ENCODE measurements at regions not wholly inside any gene's neighbourhood (a gene's known extent, or its start where the extent isn't known, plus 50 kb on each side); places are given as distances from the start of the nearest gene placed in this dataset.
A peak's percentile ranks its signal among the peaks of the same experiment; 100 is the strongest.

DNA sequence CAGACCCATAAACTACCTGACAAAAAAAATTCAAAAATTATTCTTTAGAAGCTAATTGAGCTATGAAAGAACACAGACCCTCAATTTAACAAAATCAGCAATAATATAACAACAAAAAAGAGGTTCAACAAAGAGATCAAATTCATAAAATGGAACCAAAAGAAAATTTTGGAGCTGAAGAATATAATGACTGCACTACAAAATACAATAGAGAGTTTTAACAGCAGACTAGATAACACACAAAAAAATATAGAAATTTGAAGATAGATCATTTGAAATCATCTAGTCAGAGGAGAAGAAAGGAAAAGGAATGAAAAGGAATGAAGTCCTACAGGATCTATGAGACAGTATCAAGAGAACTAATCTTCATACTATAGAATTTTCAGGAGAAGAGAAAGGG is 422.1 kb downstream of the PAX1 start:
- no peaks in the 10 kb centered on the region for H4K20me1 ChIP-seq (ENCODE audit: control insufficient read depth, extremely low read depth, insufficient read depth, low read length)
- no peak overlapping the region for H3K4me2 ChIP-seq (ENCODE audit: control insufficient read depth, extremely low read depth, insufficient read depth, low read depth, low read length)
- dilution Hi-C loops (cut with MboI; ENCODE audit: extremely low pct_ligation_motif_present, low sequenced_read_pairs) = no loop called here
- TF ChIP-seq EZH2 (IDR thresholded peaks at IDR 0.05; ENCODE audit: low read length) = no peak
- TF ChIP-seq, protein P1, sequence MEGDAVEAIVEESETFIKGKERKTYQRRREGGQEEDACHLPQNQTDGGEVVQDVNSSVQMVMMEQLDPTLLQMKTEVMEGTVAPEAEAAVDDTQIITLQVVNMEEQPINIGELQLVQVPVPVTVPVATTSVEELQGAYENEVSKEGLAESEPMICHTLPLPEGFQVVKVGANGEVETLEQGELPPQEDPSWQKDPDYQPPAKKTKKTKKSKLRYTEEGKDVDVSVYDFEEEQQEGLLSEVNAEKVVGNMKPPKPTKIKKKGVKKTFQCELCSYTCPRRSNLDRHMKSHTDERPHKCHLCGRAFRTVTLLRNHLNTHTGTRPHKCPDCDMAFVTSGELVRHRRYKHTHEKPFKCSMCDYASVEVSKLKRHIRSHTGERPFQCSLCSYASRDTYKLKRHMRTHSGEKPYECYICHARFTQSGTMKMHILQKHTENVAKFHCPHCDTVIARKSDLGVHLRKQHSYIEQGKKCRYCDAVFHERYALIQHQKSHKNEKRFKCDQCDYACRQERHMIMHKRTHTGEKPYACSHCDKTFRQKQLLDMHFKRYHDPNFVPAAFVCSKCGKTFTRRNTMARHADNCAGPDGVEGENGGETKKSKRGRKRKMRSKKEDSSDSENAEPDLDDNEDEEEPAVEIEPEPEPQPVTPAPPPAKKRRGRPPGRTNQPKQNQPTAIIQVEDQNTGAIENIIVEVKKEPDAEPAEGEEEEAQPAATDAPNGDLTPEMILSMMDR (optimal IDR thresholded peaks at IDR 0.05 in 1 of 3, IDR thresholded peaks at IDR 0.05 in 1 of 3, conservative IDR thresholded peaks at IDR 0.05 in 1 of 3; ENCODE audit: extremely low read depth in 1 of 3, insufficient read depth in 2 of 3, low read length in 3 of 3) = no peak
- H3K9ac ChIP-seq (ENCODE audit: control insufficient read depth, extremely low read depth, insufficient read depth, low read length) = no peak overlapping the region
- peaks cover 3% of the 10 kb centered on the region for H3K9me3 ChIP-seq (ENCODE audit: control insufficient read depth, low read depth, low read length)
- no peak overlapping the region for H2AFZ ChIP-seq (ENCODE audit: control insufficient read depth, low read length)
- no peaks in the 10 kb centered on the region for H3K36me3 ChIP-seq (ENCODE audit: control insufficient read depth in 2 of 2, extremely low read depth in 1 of 2, insufficient read depth in 2 of 2, low read length in 2 of 2)
- no peaks in the 10 kb centered on the region for H3K79me2 ChIP-seq (ENCODE audit: control insufficient read depth, insufficient read depth, low read length)
- H3K27ac ChIP-seq (ENCODE audit: control insufficient read depth, insufficient read depth, low read length) = no peak overlapping the region
- no peak for DNase-seq (ENCODE audit: low read depth, low spot score)
- no peak for FAIRE-seq
- no peaks in the 10 kb centered on the region for H3K9me1 ChIP-seq (ENCODE audit: control insufficient read depth, extremely low read depth, insufficient read depth, low read length)
- no peaks in the 10 kb centered on the region for H3K4me1 ChIP-seq (ENCODE audit: control insufficient read depth, extremely low read depth, insufficient read depth, low read length)
- no peaks in the 10 kb centered on the region for H3K27me3 ChIP-seq (ENCODE audit: control insufficient read depth, extremely low read depth, insufficient read depth, low read length)
- H3K4me3 ChIP-seq (ENCODE audit: control insufficient read depth in 2 of 3, extremely low read depth in 1 of 3, insufficient read depth in 2 of 3, low read depth in 1 of 3, low read length in 3 of 3) = no peak overlapping the region

DNA sequence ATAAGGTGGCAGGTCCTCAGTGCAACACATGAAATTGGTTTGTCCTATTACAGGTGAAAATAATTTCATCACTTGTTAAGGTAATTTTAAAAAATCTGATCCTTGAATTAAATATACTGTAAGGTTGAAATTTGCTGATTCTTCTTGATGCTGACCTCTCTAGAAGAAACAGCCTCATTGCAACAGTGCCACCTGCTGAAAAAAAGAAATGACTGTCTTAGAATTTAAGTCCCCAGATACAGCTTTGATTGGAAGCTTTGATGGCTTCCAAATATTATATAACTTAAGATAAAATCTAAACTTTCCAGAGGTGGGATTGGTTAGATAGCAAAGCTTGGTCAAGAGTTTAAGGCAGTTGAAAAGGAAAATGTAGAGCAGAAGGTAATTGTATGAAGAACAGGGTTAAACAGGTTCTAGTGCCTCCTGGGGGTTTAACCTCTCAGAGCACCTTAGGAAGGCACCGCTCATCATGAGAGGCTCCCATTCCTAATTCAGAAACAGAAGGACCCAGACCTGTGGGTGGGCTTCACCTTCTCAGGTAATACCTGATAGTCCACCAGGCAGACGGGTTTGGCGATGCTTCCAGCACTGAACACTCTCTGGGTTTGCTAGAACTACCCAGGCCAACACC is 401.0 kb downstream of the PAX1 start:
- Histone ChIP-seq H3K36me3 (ENCODE audit: control insufficient read depth in 2 of 2, extremely low read depth in 1 of 2, insufficient read depth in 2 of 2, low read length in 2 of 2) (no peaks in the 10 kb centered on the region), H3K9me1 (ENCODE audit: control insufficient read depth, extremely low read depth, insufficient read depth, low read length) (no peaks in the 10 kb centered on the region), H3K9me3 (ENCODE audit: control insufficient read depth, low read depth, low read length) (no peaks in the 10 kb centered on the region), H3K27ac (ENCODE audit: control insufficient read depth, insufficient read depth, low read length) (no peak overlapping the region), H3K4me3 (ENCODE audit: control insufficient read depth in 2 of 3, extremely low read depth in 1 of 3, insufficient read depth in 2 of 3, low read depth in 1 of 3, low read length in 3 of 3) (no peak overlapping the region), H2AFZ (ENCODE audit: control insufficient read depth, low read length) (no peak overlapping the region), H3K79me2 (ENCODE audit: control insufficient read depth, insufficient read depth, low read length) (no peaks in the 10 kb centered on the region), H3K4me2 (ENCODE audit: control insufficient read depth, extremely low read depth, insufficient read depth, low read depth, low read length) (no peak overlapping the region), H3K27me3 (ENCODE audit: control insufficient read depth, extremely low read depth, insufficient read depth, low read length) (no peaks in the 10 kb centered on the region), H3K9ac (ENCODE audit: control insufficient read depth, extremely low read depth, insufficient read depth, low read length) (no peak overlapping the region), H3K4me1 (ENCODE audit: control insufficient read depth, extremely low read depth, insufficient read depth, low read length) (no peaks in the 10 kb centered on the region), H4K20me1 (ENCODE audit: control insufficient read depth, extremely low read depth, insufficient read depth, low read length) (no peaks in the 10 kb centered on the region)
- dilution Hi-C loops (cut with MboI; ENCODE audit: extremely low pct_ligation_motif_present, low sequenced_read_pairs) = no loop called here
- no peak for FAIRE-seq
- no peak for TF ChIP-seq EZH2 (IDR thresholded peaks at IDR 0.05; ENCODE audit: low read length)
- TF ChIP-seq, protein P1 (optimal IDR thresholded peaks at IDR 0.05 in 1 of 3, IDR thresholded peaks at IDR 0.05 in 1 of 3, conservative IDR thresholded peaks at IDR 0.05 in 1 of 3; ENCODE audit: extremely low read depth in 1 of 3, insufficient read depth in 2 of 3, low read length in 3 of 3) = peak in 1 of 3 experiments; percentile 32
- no peak for DNase-seq (ENCODE audit: low read depth, low spot score)
